ENCODE measurements at regions not wholly inside any gene's neighbourhood (a gene's known extent, or its start where the extent isn't known, plus 50 kb on each side); places are given as distances from the start of the nearest gene placed in this dataset.

GRCh38 chr17:77640252-77640651, 318.3 kb upstream of the TNRC6C start:
- TF ChIP-seq CTCF (conservative IDR thresholded peaks at IDR 0.05) = no peak
- no peak for TF ChIP-seq EZH2 (IDR thresholded peaks at IDR 0.05; ENCODE audit: low read depth)
